ENCODE measurements at regions not wholly inside any gene's neighbourhood (a gene's known extent, or its start where the extent isn't known, plus 50 kb on each side); places are given as distances from the start of the nearest gene placed in this dataset.
A peak's percentile ranks its signal among the peaks of the same experiment; 100 is the strongest.

GRCh38 chr12:105843561-105843960 is 295.2 kb downstream of the NUAK1 start:
- DNase-seq (ENCODE audit: low spot score), result no peak

GRCh38 chr12:105843986-105844760 is 294.6 kb downstream of the NUAK1 start:
- DNase-seq (ENCODE audit: low spot score), result peak; percentile 73

GRCh38 chr12:105846331-105846730 is 292.4 kb downstream of the NUAK1 start:
- DNase-seq (ENCODE audit: low spot score), result no peak

- no peak for DNase-seq (ENCODE audit: low spot score)
Observed at GRCh38 chr12:105847068-105847467, 291.7 kb downstream of the NUAK1 start.

GRCh38 chr12:105848286-105848685 is 290.5 kb downstream of the NUAK1 start:
- no peak for DNase-seq (ENCODE audit: low spot score)

- DNase-seq (ENCODE audit: low spot score), result no peak
Observed at GRCh38 chr12:105850103-105850968, 288.4 kb downstream of the NUAK1 start.

GRCh38 chr12:105852496-105852895 is 286.3 kb downstream of the NUAK1 start:
- DNase-seq (ENCODE audit: low spot score), result no peak

- no peak for DNase-seq (ENCODE audit: low spot score)
Observed at GRCh38 chr12:105852951-105853350, 285.8 kb downstream of the NUAK1 start.

- DNase-seq (ENCODE audit: low spot score), result no peak
Observed at GRCh38 chr12:105854071-105854470, 284.7 kb downstream of the NUAK1 start.

- no peak for DNase-seq (ENCODE audit: low spot score)
Observed at GRCh38 chr12:105855361-105856047, 283.2 kb downstream of the NUAK1 start.

- DNase-seq (ENCODE audit: low spot score), result no peak
Observed at GRCh38 chr12:105856048-105856405, 282.7 kb downstream of the NUAK1 start.

- DNase-seq (ENCODE audit: low spot score), result no peak
Observed at GRCh38 chr12:105858981-105859710, 279.6 kb downstream of the NUAK1 start.

- no peak for DNase-seq (ENCODE audit: low spot score)
Observed at GRCh38 chr12:105860561-105861207, 278.1 kb downstream of the NUAK1 start.

- no peak for DNase-seq (ENCODE audit: low spot score)
Observed at GRCh38 chr12:105861227-105861626, 277.5 kb downstream of the NUAK1 start.

- DNase-seq (ENCODE audit: low spot score), result no peak
Observed at GRCh38 chr12:105862163-105862821, 276.5 kb downstream of the NUAK1 start.

- DNase-seq (ENCODE audit: low spot score), result no peak
Observed at GRCh38 chr12:105864316-105864715, 274.4 kb downstream of the NUAK1 start.

- no peak for DNase-seq (ENCODE audit: low spot score)
Observed at GRCh38 chr12:105864901-105865300, 273.9 kb downstream of the NUAK1 start.

GRCh38 chr12:105865886-105866285 is 272.9 kb downstream of the NUAK1 start:
- DNase-seq (ENCODE audit: low spot score), result no peak

- DNase-seq (ENCODE audit: low spot score), result no peak
Observed at GRCh38 chr12:105874121-105874520, 264.6 kb downstream of the NUAK1 start.

- no peak for DNase-seq (ENCODE audit: low spot score)
Observed at GRCh38 chr12:105876396-105876927, 262.3 kb downstream of the NUAK1 start.

- no peak for DNase-seq (ENCODE audit: low spot score)
Observed at GRCh38 chr12:105878964-105879363, 259.8 kb downstream of the NUAK1 start.

Measured in left forelimb (tissue), 1 donor.